ENCODE measurements at regions not wholly inside any gene's neighbourhood (a gene's known extent, or its start where the extent isn't known, plus 50 kb on each side); places are given as distances from the start of the nearest gene placed in this dataset.

DNA sequence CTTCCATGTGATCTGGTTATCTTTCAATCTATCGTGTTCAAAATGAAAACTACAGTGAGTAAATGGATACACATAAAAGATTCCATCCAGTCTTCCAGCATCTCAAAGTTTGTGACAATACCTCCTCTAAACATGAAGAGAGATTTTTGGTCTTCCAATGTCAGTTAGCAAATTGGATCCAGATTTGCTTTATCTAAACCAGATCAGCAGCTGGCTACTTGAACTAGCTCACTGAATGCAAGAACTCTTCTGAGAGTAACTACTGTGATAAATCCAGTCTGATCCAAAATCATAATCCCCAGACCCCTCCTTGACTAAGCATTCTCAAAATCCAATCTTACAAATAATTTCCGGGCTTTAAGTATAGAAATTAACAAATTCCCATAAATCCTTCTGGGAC lies 2177.9 kb upstream of the C9orf72 start:
- H3K9me3 Mint-ChIP-seq: peaks cover 2 to 5% of the 10 kb centered on the region in 2 donors
- WGBS (ENCODE audit: insufficient coverage): 75% methylated on average over 2 of the region's 2 CpGs
- intact Hi-C loops (cut with micrococcal nuclease): no loop called here
- no peaks in the 10 kb centered on the region for H3K27me3 Mint-ChIP-seq (ENCODE audit: low read depth in 2 of 2)
- H3K4me1 ChIP-seq (ENCODE audit: control insufficient read depth, insufficient read depth, low read length): no peaks in the 10 kb centered on the region
- no peak overlapping the region for H3K4me3 Mint-ChIP-seq
- H3K36me3 Mint-ChIP-seq: peaks cover 7% of the 10 kb centered on the region
- ATAC-seq (no peak), DNase-seq (no peak)
- no peak overlapping the region for H3K4me3 ChIP-seq (ENCODE audit: low read length)
- H3K4me1 Mint-ChIP-seq: no peaks in the 10 kb centered on the region
- H3K27ac ChIP-seq (ENCODE audit: low read length): no peak overlapping the region
- no peaks in the 10 kb centered on the region for H3K27me3 ChIP-seq (ENCODE audit: control insufficient read depth, insufficient read depth, low read length)
- TF ChIP-seq, protein P1, sequence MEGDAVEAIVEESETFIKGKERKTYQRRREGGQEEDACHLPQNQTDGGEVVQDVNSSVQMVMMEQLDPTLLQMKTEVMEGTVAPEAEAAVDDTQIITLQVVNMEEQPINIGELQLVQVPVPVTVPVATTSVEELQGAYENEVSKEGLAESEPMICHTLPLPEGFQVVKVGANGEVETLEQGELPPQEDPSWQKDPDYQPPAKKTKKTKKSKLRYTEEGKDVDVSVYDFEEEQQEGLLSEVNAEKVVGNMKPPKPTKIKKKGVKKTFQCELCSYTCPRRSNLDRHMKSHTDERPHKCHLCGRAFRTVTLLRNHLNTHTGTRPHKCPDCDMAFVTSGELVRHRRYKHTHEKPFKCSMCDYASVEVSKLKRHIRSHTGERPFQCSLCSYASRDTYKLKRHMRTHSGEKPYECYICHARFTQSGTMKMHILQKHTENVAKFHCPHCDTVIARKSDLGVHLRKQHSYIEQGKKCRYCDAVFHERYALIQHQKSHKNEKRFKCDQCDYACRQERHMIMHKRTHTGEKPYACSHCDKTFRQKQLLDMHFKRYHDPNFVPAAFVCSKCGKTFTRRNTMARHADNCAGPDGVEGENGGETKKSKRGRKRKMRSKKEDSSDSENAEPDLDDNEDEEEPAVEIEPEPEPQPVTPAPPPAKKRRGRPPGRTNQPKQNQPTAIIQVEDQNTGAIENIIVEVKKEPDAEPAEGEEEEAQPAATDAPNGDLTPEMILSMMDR (IDR thresholded peaks at IDR 0.05): no peak
- H3K36me3 ChIP-seq (ENCODE audit: control insufficient read depth, insufficient read depth, low read length): no peaks in the 10 kb centered on the region
- H3K27ac Mint-ChIP-seq: no peak overlapping the region
- H3K9me3 ChIP-seq (ENCODE audit: control insufficient read depth, insufficient read depth, low read length): no peaks in the 10 kb centered on the region

DNA sequence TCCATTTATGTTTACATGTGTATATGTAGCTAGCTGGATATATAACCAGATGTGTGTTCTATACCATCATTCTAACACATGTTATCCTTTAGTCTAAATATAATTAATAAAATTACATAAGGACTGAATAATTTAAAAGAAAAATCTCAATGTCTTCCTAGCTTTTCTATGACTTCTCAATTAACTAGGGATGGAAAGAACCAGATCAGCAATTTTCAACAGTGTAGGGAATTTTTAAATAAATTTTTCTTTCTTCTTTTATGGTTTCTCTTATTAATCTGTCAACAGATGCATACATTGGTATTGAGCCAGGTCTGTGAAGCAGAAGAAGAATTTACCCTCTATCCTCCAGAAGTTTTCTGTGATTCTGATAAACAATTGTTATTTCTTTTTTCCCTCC lies 2180.4 kb upstream of the C9orf72 start:
- Mint-ChIP-seq H3K4me1 (no peaks in the 10 kb centered on the region), H3K27me3 (ENCODE audit: low read depth in 2 of 2) (no peaks in the 10 kb centered on the region), H3K4me3 (no peak overlapping the region), H3K36me3 (peaks cover 7% of the 10 kb centered on the region), H3K27ac (no peak overlapping the region), H3K9me3 (peaks cover 0 to 4% of the 10 kb centered on the region in 2 donors)
- TF ChIP-seq, protein P1 (IDR thresholded peaks at IDR 0.05): no peak
- no peak overlapping the region for H3K4me3 ChIP-seq (ENCODE audit: low read length)
- H3K27me3 ChIP-seq (ENCODE audit: control insufficient read depth, insufficient read depth, low read length): no peaks in the 10 kb centered on the region
- ATAC-seq (no peak), DNase-seq (no peak)
- H3K36me3 ChIP-seq (ENCODE audit: control insufficient read depth, insufficient read depth, low read length): no peaks in the 10 kb centered on the region
- H3K4me1 ChIP-seq (ENCODE audit: control insufficient read depth, insufficient read depth, low read length): no peaks in the 10 kb centered on the region
- H3K27ac ChIP-seq (ENCODE audit: low read length): no peak overlapping the region
- intact Hi-C loops (cut with micrococcal nuclease): no loop called here
- no peaks in the 10 kb centered on the region for H3K9me3 ChIP-seq (ENCODE audit: control insufficient read depth, insufficient read depth, low read length)

DNA sequence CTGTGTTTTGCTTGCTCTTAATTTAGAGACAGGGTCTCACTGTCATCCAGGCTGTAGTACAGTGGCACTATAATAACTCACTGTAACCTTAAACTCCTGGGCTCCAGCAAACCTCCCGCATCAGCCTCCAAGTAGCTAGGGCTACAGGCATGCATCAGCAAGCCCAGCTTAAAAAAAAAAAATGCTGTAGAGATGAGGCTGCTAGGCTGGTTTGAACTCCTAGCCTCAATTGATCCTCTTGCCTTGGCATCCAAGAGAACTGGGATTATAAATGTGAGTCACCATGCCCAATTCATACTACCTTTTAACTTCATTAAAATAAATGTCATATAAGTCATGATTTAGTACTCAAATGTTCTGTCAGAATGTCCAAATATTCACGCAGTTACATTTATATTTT lies 2195.7 kb upstream of the C9orf72 start:
- H3K4me1 Mint-ChIP-seq: no peaks in the 10 kb centered on the region
- no peak overlapping the region for H3K4me3 Mint-ChIP-seq
- whole genome bisulfite sequencing (ENCODE audit: insufficient coverage): 100% methylated on average over 1 of the region's 2 CpGs
- H3K4me1 ChIP-seq (ENCODE audit: control insufficient read depth, insufficient read depth, low read length): no peaks in the 10 kb centered on the region
- H3K27me3 Mint-ChIP-seq (ENCODE audit: low read depth in 2 of 2): no peaks in the 10 kb centered on the region
- no peak overlapping the region for H3K27ac ChIP-seq (ENCODE audit: low read length)
- H3K27me3 ChIP-seq (ENCODE audit: control insufficient read depth, insufficient read depth, low read length): no peaks in the 10 kb centered on the region
- H3K9me3 ChIP-seq (ENCODE audit: control insufficient read depth, insufficient read depth, low read length): no peaks in the 10 kb centered on the region
- H3K36me3 Mint-ChIP-seq: peaks cover 17% of the 10 kb centered on the region
- intact Hi-C loops (cut with micrococcal nuclease): no loop called here
- no peak overlapping the region for H3K27ac Mint-ChIP-seq
- ATAC-seq (no peak), DNase-seq (no peak)
- TF ChIP-seq, protein P1 (IDR thresholded peaks at IDR 0.05): no peak
- H3K4me3 ChIP-seq (ENCODE audit: low read length): no peak overlapping the region
- H3K36me3 ChIP-seq (ENCODE audit: control insufficient read depth, insufficient read depth, low read length): no peaks in the 10 kb centered on the region
- H3K9me3 Mint-ChIP-seq: peaks cover 5 to 10% of the 10 kb centered on the region in 2 donors

GRCh38 chr9:29773676-29774075 lies 2200.4 kb upstream of the C9orf72 start:
- Mint-ChIP-seq H3K9me3 (peaks cover 3 to 6% of the 10 kb centered on the region in 2 donors), H3K36me3 (peaks cover 5% of the 10 kb centered on the region), H3K27me3 (ENCODE audit: low read depth in 2 of 2) (no peaks in the 10 kb centered on the region), H3K4me3 (no peak overlapping the region), H3K4me1 (no peaks in the 10 kb centered on the region), H3K27ac (no peak overlapping the region)
- intact Hi-C loops (cut with micrococcal nuclease): no loop called here
- TF ChIP-seq, protein P1 (IDR thresholded peaks at IDR 0.05): no peak
- no peak overlapping the region for H3K27ac ChIP-seq (ENCODE audit: low read length)
- no peaks in the 10 kb centered on the region for H3K27me3 ChIP-seq (ENCODE audit: control insufficient read depth, insufficient read depth, low read length)
- H3K4me1 ChIP-seq (ENCODE audit: control insufficient read depth, insufficient read depth, low read length): no peaks in the 10 kb centered on the region
- H3K4me3 ChIP-seq (ENCODE audit: low read length): no peak overlapping the region
- DNase-seq (no peak), ATAC-seq (no peak)
- no peaks in the 10 kb centered on the region for H3K36me3 ChIP-seq (ENCODE audit: control insufficient read depth, insufficient read depth, low read length)
- no peaks in the 10 kb centered on the region for H3K9me3 ChIP-seq (ENCODE audit: control insufficient read depth, insufficient read depth, low read length)
